ENCODE measurements at regions not wholly inside any gene's neighbourhood (a gene's known extent, or its start where the extent isn't known, plus 50 kb on each side); places are given as distances from the start of the nearest gene placed in this dataset.

DNA sequence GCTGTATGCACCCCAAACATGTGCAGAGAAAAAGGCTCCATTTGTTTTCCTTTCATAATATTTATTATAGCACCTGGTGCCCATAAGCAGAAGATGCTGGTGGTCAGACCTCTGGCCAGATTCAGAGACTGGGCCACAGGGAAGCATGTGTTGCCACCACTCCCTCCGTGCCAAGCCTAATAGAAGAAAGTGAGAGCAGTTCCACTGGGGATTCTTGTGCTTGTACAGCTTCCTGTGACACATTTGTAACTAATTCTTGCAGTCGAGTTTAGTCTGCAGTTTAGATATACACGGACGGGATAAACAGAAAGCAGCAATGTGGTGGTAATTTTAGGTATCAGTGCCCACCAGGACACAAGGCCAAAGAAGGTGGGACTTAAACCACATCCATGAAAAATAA is 135.4 kb upstream of the PIEZO2 start:
- TF ChIP-seq ZFX (IDR thresholded peaks at IDR 0.05) (no peak), REST (IDR thresholded peaks at IDR 0.05; ENCODE audit: low read depth) (no peak)

All from HCT116 (cell line).